RWPE1 (cell line): ENCODE measurements at regions not wholly inside any gene's neighbourhood (a gene's known extent, or its start where the extent isn't known, plus 50 kb on each side); places are given as distances from the start of the nearest gene placed in this dataset.

Experiments
- CTCF ChIA-PET: fragments of 350-600 bp; sonication (Branson Sonifier 250); formaldehyde crosslinking; extraction: SDS; loops from one replicate; lab custom pipeline; 2021; lab: Yijun Ruan, JAX
- POLR2A ChIA-PET: fragments of 400-600 bp; formaldehyde crosslinking; extraction: SDS; loops from one replicate; lab custom pipeline; 2020; ENCODE audit warnings: antibody characterized with exemption; ENCODE audit not compliant: low non-redundant PET; lab: Yijun Ruan, JAX
- DNase-seq: peaks from one replicate; pipeline ENCODE4 v3.0.0; 2012; ENCODE audit warnings: low spot score
- H3K27ac ChIP-seq: fragments of 450-650 bp; 2 replicates; pipeline ENCODE4 v1.5.1; 2017
- TF ChIP-seq, protein P1 (sequence below): fragments of 450-650 bp; conservative IDR thresholded peaks from 2 replicates; pipeline ENCODE4 v1.5.1; 2017; ENCODE audit warnings: low read depth, mild to moderate bottlenecking

DNA sequence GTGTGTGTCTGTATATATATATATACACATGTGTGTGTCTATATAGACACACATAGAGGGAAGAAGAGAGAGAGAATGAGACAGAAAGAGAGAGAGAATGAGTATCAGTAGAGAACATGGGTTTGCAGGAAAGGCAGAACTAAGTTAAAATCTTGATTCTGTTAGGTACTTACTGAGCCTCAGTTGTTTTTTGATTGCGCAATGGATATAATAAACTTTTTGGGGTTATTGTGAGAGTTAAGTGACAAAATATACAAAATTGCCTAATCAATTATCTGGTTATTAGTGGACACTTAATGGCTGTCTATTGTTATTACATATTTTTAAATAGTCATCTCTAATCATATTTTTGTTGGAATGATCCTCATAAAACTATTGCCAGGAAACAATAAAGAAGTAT, 169.0 kb downstream of the ETNK1 start:
- TF ChIP-seq, protein P1, sequence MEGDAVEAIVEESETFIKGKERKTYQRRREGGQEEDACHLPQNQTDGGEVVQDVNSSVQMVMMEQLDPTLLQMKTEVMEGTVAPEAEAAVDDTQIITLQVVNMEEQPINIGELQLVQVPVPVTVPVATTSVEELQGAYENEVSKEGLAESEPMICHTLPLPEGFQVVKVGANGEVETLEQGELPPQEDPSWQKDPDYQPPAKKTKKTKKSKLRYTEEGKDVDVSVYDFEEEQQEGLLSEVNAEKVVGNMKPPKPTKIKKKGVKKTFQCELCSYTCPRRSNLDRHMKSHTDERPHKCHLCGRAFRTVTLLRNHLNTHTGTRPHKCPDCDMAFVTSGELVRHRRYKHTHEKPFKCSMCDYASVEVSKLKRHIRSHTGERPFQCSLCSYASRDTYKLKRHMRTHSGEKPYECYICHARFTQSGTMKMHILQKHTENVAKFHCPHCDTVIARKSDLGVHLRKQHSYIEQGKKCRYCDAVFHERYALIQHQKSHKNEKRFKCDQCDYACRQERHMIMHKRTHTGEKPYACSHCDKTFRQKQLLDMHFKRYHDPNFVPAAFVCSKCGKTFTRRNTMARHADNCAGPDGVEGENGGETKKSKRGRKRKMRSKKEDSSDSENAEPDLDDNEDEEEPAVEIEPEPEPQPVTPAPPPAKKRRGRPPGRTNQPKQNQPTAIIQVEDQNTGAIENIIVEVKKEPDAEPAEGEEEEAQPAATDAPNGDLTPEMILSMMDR: no peak
- H3K27ac ChIP-seq: no peak overlapping the region
- CTCF ChIA-PET: no interaction called here
- DNase-seq: no peak
- POLR2A ChIA-PET: no interaction called here

DNA sequence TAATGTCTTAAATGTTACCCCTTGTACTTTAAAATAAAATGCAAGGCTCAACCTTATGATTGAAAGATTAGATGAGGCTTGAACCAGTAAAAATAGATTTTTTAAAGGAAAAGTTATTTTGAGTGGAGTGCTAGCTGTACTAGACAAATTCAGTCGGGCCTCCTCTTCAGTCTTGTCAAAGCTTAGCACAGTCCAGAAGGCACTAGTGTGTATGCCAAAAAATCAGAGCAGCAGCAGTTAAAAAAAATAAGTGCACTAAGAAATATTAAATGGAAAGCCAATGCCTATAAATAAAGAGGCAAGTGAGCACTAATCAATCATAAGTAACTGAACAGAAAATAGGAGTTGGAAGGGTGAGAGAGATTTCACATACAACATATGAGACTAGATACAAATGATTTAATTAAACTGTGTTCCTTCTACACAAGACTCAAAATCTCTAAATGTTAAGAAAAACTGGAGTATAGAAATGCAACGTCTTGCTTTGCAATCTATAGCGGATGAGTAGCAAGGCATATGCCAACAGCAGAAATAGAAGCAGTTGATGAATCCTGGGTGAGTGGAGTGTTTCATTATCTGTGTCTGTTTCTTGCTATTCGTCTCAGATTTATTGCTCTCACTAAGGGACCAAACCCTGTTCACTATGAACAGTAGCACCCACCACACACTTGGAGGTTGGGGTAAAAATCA, 172.1 kb downstream of the ETNK1 start:
- ChIA-PET CTCF (no interaction called here), POLR2A (no interaction called here)
- TF ChIP-seq, protein P1: no peak
- no peak for DNase-seq
- H3K27ac ChIP-seq: no peak overlapping the region

DNA sequence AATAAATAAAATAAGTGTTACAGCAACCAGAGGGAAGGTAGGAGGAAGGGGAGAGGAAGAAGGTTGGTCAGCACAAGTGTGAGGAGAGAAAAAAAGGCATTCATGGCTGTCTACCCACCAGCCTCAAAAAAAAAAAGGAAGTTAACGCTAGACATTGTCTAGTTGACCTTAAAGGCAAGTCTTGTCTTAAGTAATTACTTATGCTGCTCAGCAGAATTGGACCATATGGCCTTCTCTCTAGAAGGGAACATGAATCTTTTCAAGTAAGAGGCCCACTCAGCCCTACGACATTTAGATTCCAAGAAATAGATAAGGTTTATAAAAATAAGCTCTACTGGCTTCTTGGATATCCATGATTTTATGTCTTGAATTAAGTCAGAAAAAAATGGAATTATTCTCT, 172.7 kb downstream of the ETNK1 start:
- TF ChIP-seq, protein P1: no peak
- ChIA-PET POLR2A (no interaction called here), CTCF (no interaction called here)
- DNase-seq: no peak
- H3K27ac ChIP-seq: no peak overlapping the region

DNA sequence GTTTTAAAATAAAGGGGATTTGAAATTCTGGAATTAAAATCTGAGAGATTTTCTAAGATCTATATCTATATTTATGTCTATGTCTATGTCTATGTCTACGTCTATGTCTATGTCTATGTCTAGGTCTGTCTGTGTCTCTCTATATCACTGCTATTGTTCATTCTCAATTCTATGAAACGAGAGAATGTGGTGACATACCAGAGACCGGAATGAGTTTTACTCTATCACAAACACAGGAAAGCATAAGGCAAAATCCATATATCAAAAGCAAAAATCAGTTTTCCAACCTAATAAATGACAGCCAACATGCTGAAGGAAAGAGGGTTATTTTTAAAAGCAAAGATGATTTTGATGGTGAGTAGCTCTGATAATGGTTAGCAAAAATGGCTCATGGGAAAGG, 173.1 kb downstream of the ETNK1 start:
- ChIA-PET CTCF (no interaction called here), POLR2A (no interaction called here)
- TF ChIP-seq, protein P1: no peak
- no peak for DNase-seq
- H3K27ac ChIP-seq: no peak overlapping the region

DNA sequence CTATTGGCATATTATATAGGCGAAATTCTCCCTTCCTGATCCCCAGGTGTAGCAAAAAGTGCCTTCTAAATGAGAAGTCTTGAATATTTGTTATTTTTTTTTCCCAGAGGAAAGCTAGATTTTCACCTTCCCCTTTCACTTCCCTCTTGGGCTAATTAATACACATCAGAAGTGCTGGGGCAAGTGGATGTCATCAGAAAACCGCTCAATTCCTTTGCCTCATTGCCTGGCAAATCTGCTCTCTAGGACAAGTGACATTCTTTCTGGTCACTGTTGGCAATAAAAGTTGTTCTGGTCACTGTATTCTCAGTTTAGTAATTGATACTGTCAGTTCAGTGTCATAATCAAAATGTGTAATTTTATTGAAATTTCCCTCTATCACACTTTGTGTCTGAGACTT, 174.5 kb downstream of the ETNK1 start:
- no peak for DNase-seq
- H3K27ac ChIP-seq: no peak overlapping the region
- POLR2A ChIA-PET: no interaction called here
- CTCF ChIA-PET: no interaction called here
- TF ChIP-seq, protein P1: no peak

DNA sequence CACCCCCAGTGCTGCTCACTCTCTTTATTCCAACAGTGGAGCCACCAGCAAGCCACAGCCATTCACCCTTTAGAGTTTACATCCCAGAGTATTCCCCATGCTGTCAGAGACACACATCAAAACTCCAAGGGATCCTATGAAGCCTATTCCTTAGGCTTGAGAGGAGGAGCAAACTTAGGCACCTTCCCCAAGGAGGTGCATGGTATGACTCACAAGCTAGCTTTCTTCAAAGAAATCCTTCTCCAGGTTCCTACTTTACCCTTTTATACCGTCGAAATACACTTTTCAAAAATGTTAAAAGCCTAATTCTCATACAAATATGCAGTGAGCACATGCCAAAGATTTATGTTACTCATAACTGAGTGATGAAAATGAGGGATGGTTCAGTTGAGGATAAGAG, 175.4 kb downstream of the ETNK1 start:
- ChIA-PET CTCF (interaction anchor here (0.7 kb wide), 1 partner anchor 215 kb away, joined by 4 read pairs; no protein-coding TSS in a partner anchor), POLR2A (no interaction called here)
- H3K27ac ChIP-seq: no peak overlapping the region
- no peak for DNase-seq
- TF ChIP-seq, protein P1: no peak
